Left hindlimb (tissue), 1 donor: ENCODE measurements at regions not wholly inside any gene's neighbourhood (a gene's known extent, or its start where the extent isn't known, plus 50 kb on each side); places are given as distances from the start of the nearest gene placed in this dataset.

Source experiments
- DNase-seq: peaks from one replicate; pipeline ENCODE4 v3.0.0-alpha.2; 2018

GRCh38 chr22:49202226-49202625 lies 625.4 kb downstream of the BRD1 start:
- no peak for DNase-seq

DNA sequence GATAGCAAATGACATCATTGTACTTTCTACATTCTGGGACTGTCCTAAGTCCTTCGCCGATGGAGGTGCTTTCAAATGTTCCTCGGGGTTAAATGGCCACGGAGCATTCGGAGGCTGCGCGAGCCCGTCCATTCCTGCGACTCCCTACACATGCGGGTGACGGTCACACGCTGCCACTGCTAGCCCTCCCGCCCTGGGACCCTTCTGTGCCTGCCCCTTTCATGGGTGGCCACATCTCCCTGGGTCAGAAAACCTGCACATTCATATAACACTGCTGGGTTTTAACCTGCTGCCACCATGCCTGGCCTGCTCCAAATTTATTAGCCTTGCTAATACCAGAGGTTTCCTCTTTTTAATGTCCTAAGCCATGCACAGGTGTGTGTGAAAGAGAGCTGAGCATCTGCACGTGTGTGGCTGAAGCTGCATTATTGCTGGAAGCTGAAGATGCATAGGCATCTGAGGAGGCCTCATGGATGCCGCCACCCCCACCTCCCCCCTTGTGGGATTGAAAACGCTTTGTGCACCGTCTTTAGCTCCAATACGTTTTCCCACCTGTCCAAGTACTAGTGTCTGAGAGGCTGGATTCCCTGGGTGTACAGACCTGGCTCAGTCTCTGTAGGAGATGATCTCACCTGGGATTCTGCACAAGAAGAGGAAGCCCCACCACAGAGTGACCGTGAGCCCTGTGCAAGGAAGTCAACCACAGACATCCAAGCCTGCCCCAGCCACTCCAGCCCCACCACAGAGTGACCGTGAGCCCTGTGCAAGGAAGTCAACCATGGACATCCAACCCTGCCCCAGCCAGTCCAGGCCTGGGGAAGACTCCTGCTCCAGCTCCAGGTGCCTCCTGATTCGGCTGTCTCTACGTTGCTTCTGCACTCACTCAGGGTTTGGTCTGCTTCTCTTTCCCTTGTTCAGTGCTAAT lies 626.4 kb downstream of the BRD1 start:
- DNase-seq, result no peak

DNA sequence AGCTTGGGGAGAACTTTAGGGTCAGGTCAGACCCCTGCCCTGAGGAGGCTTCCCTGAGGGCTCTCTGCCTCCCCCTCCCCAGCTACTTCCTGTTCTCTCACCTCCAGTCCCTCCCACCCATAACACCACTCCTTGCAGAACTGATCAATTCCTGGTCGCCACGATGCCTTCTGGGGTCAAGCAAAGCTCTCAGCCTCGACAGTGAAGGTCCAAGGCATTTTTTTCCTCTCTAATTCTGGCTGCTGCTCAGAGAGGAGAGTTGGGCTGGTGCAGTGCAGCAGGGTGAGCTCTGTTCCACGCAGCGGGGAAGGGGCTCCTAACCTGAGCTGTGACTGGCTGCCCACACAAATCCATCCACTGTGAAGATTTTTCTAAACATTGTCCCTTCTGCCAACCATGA lies 628.4 kb downstream of the BRD1 start:
- no peak for DNase-seq

DNA sequence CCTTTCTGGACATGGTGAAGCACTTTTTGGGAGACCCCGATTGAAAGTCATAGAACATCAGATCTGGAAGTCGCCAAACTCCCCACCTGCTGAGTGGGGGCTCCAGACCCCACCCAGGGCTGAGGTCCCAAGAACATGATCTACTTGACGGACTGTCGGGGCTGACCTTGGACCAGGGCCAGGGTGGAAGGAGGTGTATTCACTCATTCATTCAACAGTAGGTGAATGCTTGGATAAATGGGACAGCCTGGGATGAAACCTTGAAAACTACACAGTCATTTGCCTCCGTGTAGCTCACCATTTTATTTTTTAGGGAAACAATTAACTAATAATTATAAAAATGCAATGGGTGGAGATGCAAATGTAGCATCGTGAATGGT lies 629.0 kb downstream of the BRD1 start:
- DNase-seq, result no peak

GRCh38 chr22:49197986-49198704 lies 629.5 kb downstream of the BRD1 start:
- DNase-seq, result no peak

DNA sequence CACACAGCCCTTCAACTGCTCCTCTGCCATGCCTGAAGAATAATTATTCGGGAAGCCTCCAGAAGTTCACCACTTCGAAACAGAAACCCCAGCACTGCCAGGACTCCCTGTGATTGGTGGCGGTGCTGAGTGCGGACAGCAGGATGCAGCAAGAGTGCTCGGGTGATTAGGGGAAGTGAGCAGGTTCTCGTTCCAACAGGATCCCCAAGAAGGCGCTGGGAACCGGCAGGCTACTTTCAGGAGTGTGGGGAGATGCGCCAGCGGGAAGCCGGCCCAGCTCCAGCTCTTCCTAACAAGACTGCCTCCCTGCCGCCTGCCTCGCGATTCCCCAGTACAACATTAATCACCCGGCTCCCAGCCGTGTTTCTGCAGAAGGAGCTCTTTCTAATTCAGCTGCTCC lies 630.2 kb downstream of the BRD1 start:
- no peak for DNase-seq

DNA sequence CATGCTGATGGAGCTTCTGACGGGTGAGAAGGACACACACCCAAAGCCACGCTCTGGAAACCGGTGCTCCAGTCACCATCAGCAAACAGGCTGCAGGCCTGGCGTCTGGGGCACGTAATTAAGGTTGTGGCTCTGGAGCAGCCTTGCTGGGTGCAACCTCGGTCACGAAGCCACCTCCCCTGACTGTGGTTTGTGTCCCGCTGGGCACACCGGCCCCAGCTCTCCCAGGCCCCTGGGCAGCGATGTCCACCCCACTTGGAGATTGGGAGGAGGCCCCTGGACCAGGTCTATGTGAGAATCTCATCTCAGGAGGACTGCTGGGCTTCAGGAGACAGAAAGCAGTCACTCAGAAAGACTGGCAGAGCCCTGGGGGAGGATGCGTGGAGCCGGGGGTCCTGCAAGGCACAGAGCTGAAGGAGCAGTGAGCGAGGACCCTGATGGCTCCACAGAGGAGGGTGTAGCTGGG lies 631.6 kb downstream of the BRD1 start:
- DNase-seq, result no peak

DNA sequence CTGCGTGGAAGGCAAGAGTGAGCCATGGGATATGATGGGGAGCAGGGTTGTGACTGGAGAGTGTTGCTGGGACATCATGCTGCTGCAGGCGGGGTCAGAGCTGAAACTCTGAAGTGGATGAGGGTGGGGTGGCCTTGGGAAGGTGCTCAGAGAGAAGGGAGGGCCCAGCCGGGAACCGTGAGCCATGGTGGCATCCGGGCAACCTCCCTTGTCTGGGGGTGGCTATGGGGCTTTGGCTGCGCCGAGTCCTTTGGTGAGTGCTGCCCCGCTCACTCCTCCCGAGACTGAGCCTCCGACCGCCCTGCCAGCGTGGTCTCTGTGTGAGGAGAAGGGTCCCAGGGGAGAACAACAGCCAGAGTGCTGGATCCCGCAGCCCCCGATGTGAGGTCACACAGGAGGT lies 632.0 kb downstream of the BRD1 start:
- no peak for DNase-seq

GRCh38 chr22:49193901-49194465 lies 633.7 kb downstream of the BRD1 start:
- no peak for DNase-seq

GRCh38 chr22:49193348-49193747 lies 634.3 kb downstream of the BRD1 start:
- no peak for DNase-seq

- no peak for DNase-seq
Measured at GRCh38 chr22:49192857-49193250, 634.8 kb downstream of the BRD1 start.

DNA sequence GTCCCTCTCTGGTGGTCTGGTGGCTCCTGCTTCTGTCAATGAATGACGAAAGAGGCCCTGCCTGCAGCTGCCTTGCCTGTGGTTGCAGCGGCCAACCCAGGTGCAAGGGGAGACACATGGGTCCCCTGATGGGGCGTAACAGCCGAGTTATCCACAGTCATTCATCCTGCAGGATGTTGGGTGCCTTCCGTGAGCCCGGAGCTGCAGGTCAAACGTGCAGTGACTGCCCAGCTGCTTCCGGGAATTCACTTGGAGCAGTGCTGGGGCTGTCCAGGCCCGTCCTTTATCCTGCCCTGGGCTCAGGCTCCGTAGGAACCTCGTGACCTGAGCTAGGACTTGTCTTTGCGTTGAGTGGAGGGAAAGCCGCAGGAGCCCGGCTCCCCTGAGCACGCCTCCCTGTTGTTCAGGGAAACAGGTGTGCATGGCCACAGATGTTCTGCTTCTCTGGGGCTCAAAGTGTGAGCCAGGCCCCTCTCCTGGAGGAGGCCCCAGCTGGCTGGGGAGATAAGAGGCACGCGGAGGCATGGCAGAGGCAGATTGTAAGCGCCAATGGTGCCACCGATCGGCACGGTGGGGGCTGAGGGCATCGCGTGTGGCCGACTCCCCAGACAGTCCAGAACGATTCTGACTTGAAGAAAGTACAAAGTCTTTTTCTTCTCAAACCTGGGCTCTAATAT lies 635.4 kb downstream of the BRD1 start:
- DNase-seq, result peak; percentile 42

DNA sequence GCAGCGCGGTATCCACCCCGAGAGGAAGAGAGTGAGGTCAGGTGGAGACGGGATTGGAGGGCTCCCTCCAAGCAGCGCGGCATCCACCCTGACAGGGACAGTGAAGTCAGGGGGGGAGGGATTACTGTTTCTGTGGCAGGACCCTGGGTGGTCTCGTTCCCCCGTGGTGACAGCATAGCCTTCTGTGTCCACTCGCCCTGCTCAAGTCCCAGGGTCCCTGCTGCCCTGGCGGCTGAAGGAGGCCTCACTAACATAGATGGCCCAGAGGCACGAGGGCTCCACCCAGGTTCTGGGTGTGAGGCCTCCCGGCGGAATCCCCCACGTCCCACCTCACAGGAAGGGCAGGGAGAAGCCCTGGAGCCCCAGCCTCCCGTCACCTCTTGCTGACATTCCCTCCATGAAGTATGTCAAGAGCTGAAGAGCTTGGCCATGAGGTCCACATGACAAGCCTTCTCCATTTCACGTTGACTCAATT lies 636.1 kb downstream of the BRD1 start:
- DNase-seq, result no peak

DNA sequence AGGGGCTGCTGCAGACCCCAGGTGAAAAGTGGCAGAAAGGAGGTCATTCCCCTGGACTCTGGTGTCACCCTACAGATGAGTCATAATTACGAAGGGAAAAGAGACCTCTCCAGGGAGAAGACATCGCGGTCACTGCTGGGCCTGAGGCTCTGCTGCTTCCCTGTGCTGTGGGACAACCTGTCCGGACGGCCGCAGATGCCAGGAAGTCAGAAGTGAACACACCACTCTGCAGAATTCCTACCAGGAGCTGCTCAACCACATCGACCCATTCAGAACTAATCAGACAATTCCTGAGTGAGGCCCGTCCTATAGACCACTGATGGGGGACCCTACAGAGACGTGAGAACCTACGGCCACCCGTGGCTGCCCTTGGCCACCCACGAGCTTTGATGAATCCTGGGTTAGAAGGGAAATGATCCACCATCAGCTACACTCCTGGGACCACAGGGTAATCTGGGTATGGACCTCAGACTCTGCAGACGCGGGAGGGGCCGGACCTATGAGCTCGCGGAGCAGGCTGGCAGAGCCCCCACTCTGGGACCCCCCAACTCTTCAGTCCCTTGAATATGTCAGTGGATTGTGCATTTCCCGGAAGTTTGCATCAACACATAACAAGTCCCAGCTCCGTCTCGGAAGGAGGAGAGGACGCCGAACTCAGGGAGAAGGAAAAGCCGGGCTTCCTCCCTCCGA lies 636.7 kb downstream of the BRD1 start:
- no peak for DNase-seq

DNA sequence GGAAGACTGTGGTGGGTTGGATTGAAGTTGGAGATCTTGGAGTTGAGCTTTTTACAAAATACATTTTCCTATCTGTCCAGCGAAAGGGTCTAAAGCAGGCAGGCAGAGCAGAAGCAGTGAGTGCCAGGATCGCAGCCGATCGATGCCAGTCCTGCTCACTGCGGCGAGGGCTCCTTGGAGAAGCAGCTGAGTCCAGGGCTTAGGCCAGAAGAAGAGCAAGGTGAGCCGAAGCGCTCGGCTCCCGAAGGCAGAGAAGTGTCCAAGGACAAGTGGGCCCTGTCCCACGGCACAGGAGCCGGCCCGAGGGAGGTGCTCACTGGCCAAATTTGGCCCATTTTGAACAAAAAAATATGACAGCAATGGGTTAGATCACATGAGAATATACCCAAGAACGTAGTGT lies 637.8 kb downstream of the BRD1 start:
- no peak for DNase-seq

GRCh38 chr22:49188591-49188990 lies 639.1 kb downstream of the BRD1 start:
- no peak for DNase-seq

DNA sequence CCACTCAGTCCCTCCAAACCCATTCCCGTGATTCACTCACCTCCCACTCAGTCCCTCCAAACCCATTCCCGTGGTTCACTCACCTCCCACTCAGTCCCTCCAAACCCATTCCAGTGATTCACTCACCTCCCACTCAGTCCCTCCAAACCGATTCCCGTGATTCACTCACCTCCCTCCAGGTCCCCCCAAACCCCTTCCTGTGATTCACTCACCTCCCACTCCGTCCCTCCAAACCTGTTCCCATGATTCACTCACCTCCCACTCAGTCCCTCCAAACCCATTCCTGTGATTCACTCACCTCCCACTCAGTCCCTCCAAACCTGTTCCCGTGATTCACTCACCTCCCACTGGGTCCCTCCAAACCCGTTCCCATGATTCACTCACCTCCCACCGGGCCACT lies 639.6 kb downstream of the BRD1 start:
- no peak for DNase-seq

DNA sequence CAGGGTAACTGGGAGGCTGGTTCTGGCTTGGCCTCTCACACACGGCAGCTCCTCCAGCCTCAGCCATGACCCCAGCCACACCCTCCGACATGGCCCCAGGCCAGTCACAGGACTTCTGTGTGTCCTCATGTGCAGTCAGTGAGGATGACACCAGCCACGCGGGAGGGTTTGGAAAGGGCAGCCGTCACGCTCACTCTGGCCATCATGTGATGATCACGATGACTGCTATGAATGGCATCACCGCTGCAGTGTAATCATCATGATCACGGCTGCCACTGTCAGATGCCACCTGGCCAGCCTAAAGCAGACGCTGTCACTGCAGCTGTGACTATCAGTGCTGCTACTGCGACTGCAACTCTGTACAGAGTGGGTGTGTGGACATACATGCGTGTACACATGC lies 640.9 kb downstream of the BRD1 start:
- DNase-seq, result no peak

DNA sequence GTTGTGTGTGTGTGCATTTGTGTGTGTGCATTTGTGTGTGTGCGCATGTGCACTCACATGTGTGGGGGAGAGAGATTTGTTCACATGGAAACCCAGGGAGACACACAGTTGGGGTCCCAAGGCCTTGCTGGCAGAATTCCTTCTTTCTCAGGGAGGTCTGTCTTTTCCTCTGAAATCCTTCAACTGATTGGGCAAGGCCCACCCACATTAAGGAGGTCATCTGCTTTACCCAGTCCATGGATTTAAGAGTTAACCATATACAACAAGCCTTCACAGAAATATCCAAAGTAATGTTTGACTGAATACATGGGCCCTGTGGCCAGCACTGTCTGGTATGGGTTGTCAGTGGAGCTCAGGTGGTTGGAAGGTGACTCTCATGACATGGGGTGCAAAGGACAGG lies 641.4 kb downstream of the BRD1 start:
- DNase-seq, result no peak

- no peak for DNase-seq
Measured at GRCh38 chr22:49185312-49185969, 642.2 kb downstream of the BRD1 start.

DNA sequence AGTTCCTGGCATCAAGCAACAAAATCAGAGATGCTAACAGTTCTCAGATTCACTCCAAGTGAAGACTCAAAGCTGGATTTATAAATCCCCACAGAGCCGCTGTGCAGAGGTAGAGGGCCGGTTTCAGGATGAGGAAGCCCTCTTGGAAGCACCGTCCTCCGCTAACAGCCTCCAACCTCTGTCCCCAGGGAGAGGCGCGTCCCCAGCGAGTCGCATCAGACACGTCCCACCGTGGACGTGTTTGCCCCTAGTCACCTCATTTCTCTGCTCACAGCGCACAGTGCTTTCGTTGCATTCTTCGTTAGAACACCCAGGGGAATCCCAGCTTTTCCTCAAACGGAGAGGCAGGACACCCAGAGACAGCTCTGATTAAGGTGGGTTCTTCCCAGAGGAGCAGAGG lies 642.9 kb downstream of the BRD1 start:
- DNase-seq, result no peak

GRCh38 chr22:49183826-49184216 lies 643.9 kb downstream of the BRD1 start:
- peak; percentile 15 for DNase-seq
